K562 (cell line): ENCODE measurements at regions not wholly inside any gene's neighbourhood (a gene's known extent, or its start where the extent isn't known, plus 50 kb on each side); places are given as distances from the start of the nearest gene placed in this dataset.

Experiments
- CTCF ChIP-seq, 3 experiments: IDR thresholded peaks in 2 of 3; conservative IDR thresholded peaks in 1 of 3; 2 replicates each; pipeline ENCODE4 v1.5.1; 2011 to 2012; ENCODE audit warnings: low read length in 3 of 3, mild to moderate bottlenecking in 3 of 3, control low read depth in 2 of 3, improper control_type of control experiment in 1 of 3, inconsistent platforms in 1 of 3, low read depth in 1 of 3, mixed read lengths in 1 of 3, moderate library complexity in 1 of 3; ENCODE audit not compliant: insufficient read depth in 2 of 3
- DPF2 ChIP-seq: fragments of 450-650 bp; IDR thresholded peaks from 2 replicates; pipeline ENCODE4 v1.6.1; 2016
- ETS1 ChIP-seq: conservative IDR thresholded peaks from 2 replicates; pipeline ENCODE4 v1.6.1; 2011; ENCODE audit warnings: low read depth, mild to moderate bottlenecking, low read length; ENCODE audit not compliant: control insufficient read depth
- PATZ1 ChIP-seq: fragments of 250-450 bp; sonication (Bioruptor Pico); IDR thresholded peaks from 2 replicates; pipeline ENCODE4 v1.5.0; 2020; ENCODE audit warnings: mild to moderate bottlenecking, borderline replicate concordance

- TF ChIP-seq PATZ1: no peak
- TF ChIP-seq CTCF (IDR thresholded peaks at IDR 0.05 in 2 of 3, conservative IDR thresholded peaks at IDR 0.05 in 1 of 3; ENCODE audit: insufficient read depth in 2 of 3, low read depth in 1 of 3, low read length in 3 of 3): no peak
- TF ChIP-seq DPF2: no peak
- TF ChIP-seq ETS1: no peak
Observed at GRCh38 chr11:103842795-103843194, 193.6 kb upstream of the DDI1 start.
